Endometrium (tissue), 2 donors: ENCODE measurements at regions not wholly inside any gene's neighbourhood (a gene's known extent, or its start where the extent isn't known, plus 50 kb on each side); places are given as distances from the start of the nearest gene placed in this dataset.
"Not testable (repeated sequence)": the region's sequence is repeated elsewhere in the genome, so short reads cannot be mapped to it uniquely, and the experiment has no call there.

Experiments used
- FAIRE-seq: peaks from 2 replicates; lab custom pipeline; 2012; peaks lifted over from hg19 to GRCh38; lab: Jason Lieb, UNC
- donor health status: control.
- donor health status: control.

GRCh38 chr10:108957681-108958080 is 965.6 kb downstream of the XPNPEP1 start:
- FAIRE-seq: no peak

GRCh38 chr10:108956149-108956548 is 967.2 kb downstream of the XPNPEP1 start:
- FAIRE-seq: no peak

GRCh38 chr10:108920029-108920428 is 1003.3 kb downstream of the XPNPEP1 start:
- not testable (repeated sequence) for FAIRE-seq

GRCh38 chr10:108913300-108913699 is 1010.0 kb downstream of the XPNPEP1 start:
- FAIRE-seq: no peak

- FAIRE-seq: no peak
These were observed 1011.3 kb downstream of the XPNPEP1 start for GRCh38 chr10:108911814-108912541.

- peak; percentile 69 for FAIRE-seq
These were observed 1015.2 kb downstream of the XPNPEP1 start for GRCh38 chr10:108908096-108908495.

- FAIRE-seq: no peak
These were observed 1017.5 kb downstream of the XPNPEP1 start for GRCh38 chr10:108905821-108906220.

- no peak for FAIRE-seq
These were observed 1018.1 kb downstream of the XPNPEP1 start for GRCh38 chr10:108905171-108905570.

GRCh38 chr10:108904163-108904838 is 1019.0 kb downstream of the XPNPEP1 start:
- no peak for FAIRE-seq

- FAIRE-seq: peak; percentile 63
These were observed 1020.6 kb downstream of the XPNPEP1 start for GRCh38 chr10:108902619-108903285.

GRCh38 chr10:108901781-108902618 is 1021.3 kb downstream of the XPNPEP1 start:
- FAIRE-seq: peak; percentile 95

GRCh38 chr10:108899670-108900069 is 1023.6 kb downstream of the XPNPEP1 start:
- no peak for FAIRE-seq

GRCh38 chr10:108894402-108895301 is 1028.7 kb downstream of the XPNPEP1 start:
- FAIRE-seq: no peak

GRCh38 chr10:108877095-108877561 is 1046.2 kb downstream of the XPNPEP1 start:
- no peak for FAIRE-seq

GRCh38 chr10:108872854-108873253 is 1050.5 kb downstream of the XPNPEP1 start:
- no peak for FAIRE-seq

- no peak for FAIRE-seq
These were observed 1054.4 kb downstream of the XPNPEP1 start for GRCh38 chr10:108868881-108869280.

- no peak for FAIRE-seq
These were observed 1060.5 kb downstream of the XPNPEP1 start for GRCh38 chr10:108862676-108863350.

- FAIRE-seq: no peak
These were observed 1062.0 kb downstream of the XPNPEP1 start for GRCh38 chr10:108861181-108861754.

- no peak for FAIRE-seq
These were observed 1071.1 kb downstream of the XPNPEP1 start for GRCh38 chr10:108852211-108852610.
